CD4-positive, alpha-beta T cell treated with Interleukin-10 for 1 hour (primary cell): ENCODE measurements at regions not wholly inside any gene's neighbourhood (a gene's known extent, or its start where the extent isn't known, plus 50 kb on each side); places are given as distances from the start of the nearest gene placed in this dataset.

Experiments used
- DNase-seq: peaks from one replicate; pipeline ENCODE4 v3.0.0-alpha.2; 2020

GRCh38 chr6:87905101-87905641 is 142.5 kb upstream of the SPACA1 start:
- no peak for DNase-seq

- DNase-seq, result no peak
These were observed 143.6 kb upstream of the SPACA1 start for GRCh38 chr6:87904011-87904410.

- DNase-seq, result no peak
These were observed 144.3 kb upstream of the SPACA1 start for GRCh38 chr6:87903323-87903722.

GRCh38 chr6:87902383-87902782 is 145.3 kb upstream of the SPACA1 start:
- DNase-seq, result no peak

GRCh38 chr6:87901613-87902012 is 146.0 kb upstream of the SPACA1 start:
- no peak for DNase-seq

GRCh38 chr6:87900160-87900698 is 147.4 kb upstream of the SPACA1 start:
- DNase-seq, result no peak

- no peak for DNase-seq
These were observed 148.0 kb upstream of the SPACA1 start for GRCh38 chr6:87899499-87900147.

GRCh38 chr6:87897663-87898062 is 150.0 kb upstream of the SPACA1 start:
- DNase-seq, result no peak

GRCh38 chr6:87897013-87897412 is 150.6 kb upstream of the SPACA1 start:
- no peak for DNase-seq

- DNase-seq, result no peak
These were observed 160.4 kb upstream of the SPACA1 start for GRCh38 chr6:87887266-87887665.

GRCh38 chr6:87884203-87884602 is 163.4 kb upstream of the SPACA1 start:
- no peak for DNase-seq

- no peak for DNase-seq
These were observed 166.2 kb upstream of the SPACA1 start for GRCh38 chr6:87881342-87881895.

- no peak for DNase-seq
These were observed 168.3 kb upstream of the SPACA1 start for GRCh38 chr6:87879132-87879861.

- no peak for DNase-seq
These were observed 171.9 kb upstream of the SPACA1 start for GRCh38 chr6:87875781-87876180.

- DNase-seq, result no peak
These were observed 171.5 kb upstream of the AKIRIN2 start for GRCh38 chr6:87873556-87873955.

- no peak for DNase-seq
These were observed 168.5 kb upstream of the AKIRIN2 start for GRCh38 chr6:87870556-87870955.

GRCh38 chr6:87869064-87869905 is 167.3 kb upstream of the AKIRIN2 start:
- no peak for DNase-seq

GRCh38 chr6:87860902-87861301 is 158.9 kb upstream of the AKIRIN2 start:
- no peak for DNase-seq

GRCh38 chr6:87858440-87858839 is 156.4 kb upstream of the AKIRIN2 start:
- DNase-seq, result no peak

- DNase-seq, result no peak
These were observed 149.8 kb upstream of the AKIRIN2 start for GRCh38 chr6:87851674-87852299.

- DNase-seq, result no peak
These were observed 146.6 kb upstream of the AKIRIN2 start for GRCh38 chr6:87848616-87849015.

GRCh38 chr6:87847830-87848210 is 145.8 kb upstream of the AKIRIN2 start:
- no peak for DNase-seq
